MM.1S (cell line): ENCODE measurements at regions not wholly inside any gene's neighbourhood (a gene's known extent, or its start where the extent isn't known, plus 50 kb on each side); places are given as distances from the start of the nearest gene placed in this dataset.

Experiments used
- EZH2phosphoT487 ChIP-seq: fragments of 300-600 bp; sonication (generic); IDR thresholded peaks from 2 replicates; pipeline ENCODE4 v1.6.1; 2018; ENCODE audit warnings: antibody characterized with exemption, low read length
- TF ChIP-seq, protein P1 (sequence below): fragments of 300-600 bp; sonication (generic); IDR thresholded peaks from 2 replicates; pipeline ENCODE4 v1.5.1; 2016; ENCODE audit warnings: antibody characterized with exemption, low read length, mixed read lengths

DNA sequence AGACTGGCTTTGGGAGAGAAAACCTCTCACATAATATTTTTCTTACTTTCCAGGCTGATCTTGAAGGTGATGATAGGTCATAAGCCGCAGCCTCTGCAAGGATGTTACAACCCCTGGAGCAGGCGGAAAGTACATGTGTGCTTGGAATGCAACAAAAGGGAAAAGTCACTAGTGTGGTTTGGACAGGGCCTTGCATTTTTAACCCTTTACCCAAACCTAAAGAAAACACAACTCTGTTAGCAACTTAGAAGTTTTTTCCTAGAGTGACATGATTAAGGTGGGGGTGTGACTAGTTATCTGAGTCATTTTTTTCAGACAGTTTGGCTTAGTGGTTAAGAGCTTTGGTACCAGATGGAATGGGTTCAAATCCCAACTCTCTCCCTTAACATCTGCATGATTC lies 97.0 kb downstream of the TMEM30B start:
- TF ChIP-seq, protein P1, sequence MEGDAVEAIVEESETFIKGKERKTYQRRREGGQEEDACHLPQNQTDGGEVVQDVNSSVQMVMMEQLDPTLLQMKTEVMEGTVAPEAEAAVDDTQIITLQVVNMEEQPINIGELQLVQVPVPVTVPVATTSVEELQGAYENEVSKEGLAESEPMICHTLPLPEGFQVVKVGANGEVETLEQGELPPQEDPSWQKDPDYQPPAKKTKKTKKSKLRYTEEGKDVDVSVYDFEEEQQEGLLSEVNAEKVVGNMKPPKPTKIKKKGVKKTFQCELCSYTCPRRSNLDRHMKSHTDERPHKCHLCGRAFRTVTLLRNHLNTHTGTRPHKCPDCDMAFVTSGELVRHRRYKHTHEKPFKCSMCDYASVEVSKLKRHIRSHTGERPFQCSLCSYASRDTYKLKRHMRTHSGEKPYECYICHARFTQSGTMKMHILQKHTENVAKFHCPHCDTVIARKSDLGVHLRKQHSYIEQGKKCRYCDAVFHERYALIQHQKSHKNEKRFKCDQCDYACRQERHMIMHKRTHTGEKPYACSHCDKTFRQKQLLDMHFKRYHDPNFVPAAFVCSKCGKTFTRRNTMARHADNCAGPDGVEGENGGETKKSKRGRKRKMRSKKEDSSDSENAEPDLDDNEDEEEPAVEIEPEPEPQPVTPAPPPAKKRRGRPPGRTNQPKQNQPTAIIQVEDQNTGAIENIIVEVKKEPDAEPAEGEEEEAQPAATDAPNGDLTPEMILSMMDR, result no peak
- no peak for TF ChIP-seq EZH2phosphoT487
